GM13977 (cell line): ENCODE measurements at regions not wholly inside any gene's neighbourhood (a gene's known extent, or its start where the extent isn't known, plus 50 kb on each side); places are given as distances from the start of the nearest gene placed in this dataset.

Experiments
- DNase-seq: peaks from one replicate; pipeline ENCODE4 v3.0.0; 2012; ENCODE audit warnings: low spot score
- CTCF ChIP-seq: IDR thresholded peaks from 2 replicates; pipeline ENCODE4 v1.5.1; 2012; ENCODE audit warnings: mild to moderate bottlenecking, control low read depth; ENCODE audit not compliant: insufficient read depth; ENCODE audit errors: extremely low read depth, missing control alignments
- in situ Hi-C: fragments of 300-500 bp; cut with MboI; formaldehyde crosslinking; loops from one replicate; pipeline ENCODE4 v1.12.0; 2022; ENCODE audit warnings: low sequenced_read_pairs, low pct_unique_long_range_greater_than_20kb, mixed read lengths, inconsistent platforms; ENCODE audit not compliant: unreplicated experiment

GRCh38 chr2:189247276-189247675 is 67.7 kb upstream of the COL5A2 start:
- TF ChIP-seq CTCF: no peak
- no peak for DNase-seq

GRCh38 chr2:189248141-189248540 is 68.6 kb upstream of the COL5A2 start:
- DNase-seq: no peak
- in situ Hi-C loops: no loop called here
- no peak for TF ChIP-seq CTCF

More at GRCh38 chr2:189247276-189247675, 67.7 kb upstream of the COL5A2 start:
- in situ Hi-C loops: no loop called here

- in situ Hi-C loops: no loop called here
- DNase-seq: no peak
Measured at GRCh38 chr2:189249171-189249570, 69.6 kb upstream of the COL5A2 start.

GRCh38 chr2:189249901-189250300 is 70.3 kb upstream of the COL5A2 start:
- no peak for DNase-seq
- no peak for TF ChIP-seq CTCF
- in situ Hi-C loops: no loop called here

More at GRCh38 chr2:189249171-189249570, 69.6 kb upstream of the COL5A2 start:
- TF ChIP-seq CTCF: no peak

GRCh38 chr2:189252991-189253675 is 73.6 kb upstream of the COL5A2 start:
- no peak for DNase-seq
- TF ChIP-seq CTCF: no peak

GRCh38 chr2:189253836-189254235 is 74.3 kb upstream of the COL5A2 start:
- no peak for DNase-seq
- TF ChIP-seq CTCF: no peak
- in situ Hi-C loops: no loop called here

More at GRCh38 chr2:189252991-189253675, 73.6 kb upstream of the COL5A2 start:
- in situ Hi-C loops: no loop called here
